KBM-7 (cell line): ENCODE measurements at regions not wholly inside any gene's neighbourhood (a gene's known extent, or its start where the extent isn't known, plus 50 kb on each side); places are given as distances from the start of the nearest gene placed in this dataset.
"Not testable (repeated sequence)": the region's sequence is repeated elsewhere in the genome, so short reads cannot be mapped to it uniquely, and the experiment has no call there.

Experiments
- DNase-seq: peaks from one replicate; pipeline ENCODE4 v3.0.0-alpha.2; 2015
- in situ Hi-C: fragments of 300-500 bp; cut with MboI; formaldehyde crosslinking; loops from 2 replicates; pipeline ENCODE4 v1.14.3; 2020; ENCODE audit warnings: low sequenced_read_pairs, low pct_unique_long_range_greater_than_20kb, mixed read lengths

DNA sequence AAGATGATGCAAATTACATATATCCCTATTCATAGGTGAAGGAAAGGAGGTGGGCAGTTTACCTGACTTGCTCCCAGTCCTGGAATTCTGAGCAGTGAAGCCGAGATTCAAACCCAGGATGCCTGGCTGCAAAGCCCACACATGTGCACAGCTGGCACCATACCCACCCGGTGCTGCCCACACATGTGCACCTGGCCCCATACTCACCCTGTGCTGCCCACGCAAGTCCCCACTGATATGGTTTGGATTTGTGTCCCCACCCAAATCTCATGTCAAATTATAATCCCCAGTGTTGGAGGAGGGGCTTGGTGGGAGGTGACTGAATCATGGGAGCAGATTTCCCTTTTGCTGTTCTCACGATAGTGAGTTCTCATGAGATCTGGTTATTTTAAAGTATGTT lies 179.2 kb upstream of the C14orf180 start:
- in situ Hi-C loops = no loop called here
- no peak for DNase-seq

DNA sequence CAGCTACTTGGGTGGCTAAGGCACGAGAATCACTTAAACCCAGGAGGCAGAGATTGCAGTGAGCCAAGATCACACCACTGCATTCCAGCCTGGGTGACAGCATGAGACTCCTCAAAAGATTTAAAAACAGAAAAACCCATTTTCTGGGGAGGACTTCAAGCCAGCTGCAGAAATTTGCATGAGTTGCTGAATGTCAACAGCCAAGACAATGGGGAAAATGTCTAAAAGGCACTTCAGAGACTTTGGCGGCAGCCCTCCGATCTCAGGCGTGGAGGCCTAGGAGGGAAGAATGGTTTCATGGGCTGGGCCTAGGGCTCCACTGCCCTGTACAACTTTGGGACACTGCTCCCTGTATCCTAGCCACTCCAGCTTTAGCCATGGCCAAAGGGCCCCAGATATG lies 177.8 kb upstream of the C14orf180 start:
- DNase-seq = no peak
- in situ Hi-C loops = no loop called here

DNA sequence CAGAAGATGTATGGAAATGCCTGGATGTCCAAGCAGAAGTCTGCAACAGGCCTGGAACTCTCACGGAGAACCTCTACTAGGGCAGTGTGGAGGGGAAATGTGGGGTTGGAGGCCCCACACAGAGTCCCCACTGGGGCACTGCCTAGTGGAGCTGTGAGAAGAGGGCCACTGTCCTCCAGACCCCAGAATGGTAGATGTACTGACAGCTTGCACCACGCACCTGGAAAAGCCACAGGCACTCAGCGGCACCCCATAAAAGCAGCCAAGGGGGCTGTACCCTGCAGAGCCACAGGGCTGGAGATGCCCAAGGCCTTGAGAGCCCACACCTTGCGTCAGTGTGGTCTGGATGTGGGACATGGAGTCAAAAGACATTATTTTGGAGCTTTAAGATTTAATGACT lies 177.3 kb upstream of the C14orf180 start:
- DNase-seq, in situ Hi-C loops: not testable (repeated sequence)

DNA sequence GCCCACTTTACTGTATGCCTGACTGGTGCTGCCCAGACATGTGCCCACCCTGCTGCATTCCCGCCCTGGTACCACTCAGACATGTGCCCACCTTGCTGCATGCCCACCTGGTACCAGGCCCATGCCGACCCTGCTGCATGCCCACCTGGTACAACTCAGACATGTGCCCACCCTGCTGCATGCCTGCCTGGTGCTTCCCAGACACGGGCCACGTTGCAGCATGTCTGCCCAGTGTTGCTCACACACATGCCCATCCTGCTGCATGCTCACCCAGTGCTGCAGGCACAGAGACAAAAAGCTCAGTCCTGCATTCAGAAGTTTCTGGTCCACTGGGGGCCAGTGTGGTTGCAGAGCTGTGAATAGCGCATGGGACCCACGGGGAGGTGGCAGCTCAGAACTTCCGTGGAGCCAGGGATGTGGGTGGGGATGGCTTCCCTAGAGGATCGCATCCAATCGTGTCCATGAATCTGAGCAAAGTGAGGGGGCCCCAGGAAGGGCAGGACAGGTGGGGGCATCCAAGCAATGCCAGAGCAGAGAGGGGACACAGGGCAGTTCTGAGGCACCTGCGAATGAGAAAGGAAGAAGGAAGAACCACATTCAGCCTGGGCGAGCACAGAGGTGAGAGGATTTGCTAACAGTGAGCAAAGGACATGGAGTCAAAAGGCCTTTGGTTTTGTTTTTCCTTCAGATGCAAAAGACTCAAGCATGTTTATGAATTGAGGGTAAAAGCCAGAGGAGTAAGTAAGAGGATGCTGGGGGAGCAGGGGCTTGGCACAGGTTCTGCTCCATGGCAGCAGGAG lies 175.9 kb upstream of the C14orf180 start:
- in situ Hi-C loops = no loop called here
- no peak for DNase-seq

DNA sequence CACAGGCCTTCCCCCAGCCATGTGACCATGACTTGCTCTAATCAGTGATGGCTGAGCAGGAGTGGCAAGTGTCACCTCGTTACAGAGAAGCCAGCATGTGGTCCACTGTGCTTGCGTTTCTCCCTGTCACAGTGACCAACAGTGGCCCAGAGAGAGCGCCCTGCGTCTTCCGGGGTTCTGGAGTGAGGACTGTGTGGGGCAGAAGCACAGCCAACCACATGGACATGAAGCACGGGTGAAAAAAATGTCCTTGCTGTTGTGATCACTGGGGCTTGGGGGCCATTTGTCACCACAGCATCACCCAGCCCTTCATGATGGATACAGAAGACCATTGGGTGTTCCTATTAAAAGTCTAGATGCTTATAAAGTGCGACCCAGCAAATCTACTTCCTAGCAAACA lies 174.6 kb upstream of the C14orf180 start:
- in situ Hi-C loops = no loop called here
- DNase-seq = no peak

DNA sequence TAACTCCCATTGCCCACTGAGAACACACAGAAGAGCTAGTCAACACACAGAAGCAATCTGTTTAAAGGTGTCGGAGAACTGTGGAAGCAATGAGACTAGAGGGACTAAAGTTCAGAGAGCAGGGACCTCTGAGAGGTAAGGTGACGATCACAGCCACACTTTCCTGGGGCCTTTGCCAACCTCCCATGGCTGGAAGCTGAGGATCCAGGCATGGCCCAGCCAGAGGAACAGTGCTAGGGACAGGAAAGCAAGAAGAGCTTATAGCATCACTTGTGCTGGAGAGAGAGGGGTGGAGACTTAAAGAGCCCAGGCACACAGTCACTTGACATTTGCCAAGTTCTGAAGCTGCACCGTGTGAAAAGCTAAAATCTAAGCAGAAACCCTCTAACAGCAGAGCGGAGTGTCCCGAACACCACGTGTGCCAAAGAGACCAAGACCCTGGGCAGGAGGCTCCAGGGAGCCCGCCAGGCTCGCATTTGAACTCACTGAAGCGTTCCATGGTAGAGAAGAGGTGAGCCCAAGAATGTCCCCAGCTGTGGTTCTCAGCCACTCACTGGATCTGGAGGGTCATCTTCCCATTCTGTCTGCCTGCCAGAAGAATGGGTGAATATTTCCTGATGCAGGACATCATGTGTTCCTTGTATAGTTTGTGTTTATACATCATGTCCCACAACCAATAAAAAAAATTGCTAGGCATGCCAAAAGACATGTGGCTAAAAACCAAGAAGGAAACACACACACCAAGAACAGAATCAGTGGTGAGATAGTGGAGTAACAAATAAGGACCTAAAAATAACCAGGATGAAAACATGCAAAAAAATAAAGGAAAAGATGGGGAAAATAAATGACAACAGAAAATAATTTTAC lies 174.0 kb upstream of the C14orf180 start:
- in situ Hi-C loops = no loop called here
- DNase-seq = no peak

DNA sequence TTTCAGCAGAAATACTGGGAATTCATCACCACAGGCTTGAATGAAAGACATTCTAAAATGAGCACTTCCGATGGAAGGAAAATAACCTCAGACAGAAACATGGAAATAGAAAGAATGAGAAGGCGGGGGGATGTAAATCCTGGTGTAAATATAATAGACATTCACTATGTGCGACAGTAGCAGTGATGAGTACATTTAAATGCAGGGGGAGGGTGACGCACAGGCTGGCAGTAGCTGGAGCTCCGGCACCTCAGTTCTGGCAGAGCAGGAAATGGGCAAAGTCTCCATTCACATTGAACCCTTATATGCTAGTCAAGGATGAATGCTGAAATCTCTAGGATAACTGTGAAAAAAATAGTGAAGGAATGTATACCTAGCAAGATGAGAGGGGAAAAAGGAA lies 172.7 kb upstream of the C14orf180 start:
- in situ Hi-C loops = no loop called here
- no peak for DNase-seq

DNA sequence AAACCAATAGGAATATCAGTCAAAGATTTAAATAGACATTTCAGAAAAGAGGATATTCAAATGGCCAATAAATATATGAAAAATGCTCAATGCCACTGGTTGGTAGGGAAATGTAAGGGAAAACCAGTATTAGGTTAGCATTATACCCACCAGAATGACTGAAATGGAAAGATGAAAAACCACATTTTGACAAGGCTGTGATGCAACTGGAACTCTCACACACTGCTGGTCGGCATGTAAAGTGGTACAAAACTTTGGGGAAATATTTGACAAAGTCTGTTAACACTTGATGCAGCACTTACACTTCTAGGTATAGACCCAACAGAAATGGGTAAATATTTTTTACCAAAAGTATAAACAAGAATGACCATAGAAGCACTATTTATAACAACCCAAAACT lies 163.2 kb upstream of the C14orf180 start:
- no peak for DNase-seq
- in situ Hi-C loops = no loop called here

DNA sequence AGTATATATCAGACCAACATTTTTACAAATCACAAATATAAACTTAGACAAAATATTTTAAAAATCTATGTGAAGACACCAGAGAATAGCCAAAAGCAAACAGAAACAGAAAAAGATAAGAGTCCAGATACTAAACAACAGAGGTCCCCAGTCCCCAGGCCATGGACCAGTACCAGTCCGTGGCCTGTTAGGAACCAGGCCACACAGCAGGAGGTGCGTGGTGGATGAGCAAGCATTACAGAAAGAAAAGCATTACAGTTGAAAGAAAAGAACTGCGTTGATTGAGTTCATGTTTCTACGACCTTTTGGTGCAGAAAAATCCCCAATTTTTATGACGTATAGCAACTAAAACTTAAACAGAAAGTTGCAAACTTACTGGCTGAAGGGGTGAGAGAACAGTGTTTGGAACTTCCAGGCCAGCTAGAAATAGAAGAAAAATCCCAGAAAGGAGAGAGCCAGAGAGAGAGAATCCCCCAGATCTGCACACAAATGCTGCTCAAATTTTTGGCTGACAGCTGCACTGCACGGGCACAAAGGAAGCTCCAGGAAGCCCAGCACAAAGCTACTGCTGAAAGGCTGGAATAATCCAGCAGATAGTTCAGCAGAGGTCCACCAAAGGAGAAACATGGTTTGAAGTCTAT lies 159.6 kb upstream of the C14orf180 start:
- no peak for DNase-seq
- in situ Hi-C loops = no loop called here

DNA sequence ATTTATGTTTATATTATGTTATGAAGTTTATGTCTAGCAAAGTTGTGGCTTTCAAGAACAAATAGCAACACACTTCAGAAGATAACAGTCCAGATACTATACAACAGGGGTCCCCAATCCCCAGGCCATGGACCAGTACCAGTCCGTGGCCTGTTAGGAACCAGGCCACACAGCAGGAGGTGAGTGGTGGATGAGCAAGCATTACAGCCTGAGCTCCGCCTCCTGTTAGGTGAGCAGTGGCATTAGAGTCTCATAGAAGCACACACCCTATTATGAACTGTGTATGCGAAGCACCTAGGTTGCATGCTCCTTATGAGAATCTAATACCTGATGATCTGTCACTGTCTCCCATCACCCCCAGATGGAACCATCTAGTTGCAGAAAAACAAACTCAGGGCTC lies 159.0 kb upstream of the C14orf180 start:
- DNase-seq, in situ Hi-C loops: not testable (repeated sequence)

DNA sequence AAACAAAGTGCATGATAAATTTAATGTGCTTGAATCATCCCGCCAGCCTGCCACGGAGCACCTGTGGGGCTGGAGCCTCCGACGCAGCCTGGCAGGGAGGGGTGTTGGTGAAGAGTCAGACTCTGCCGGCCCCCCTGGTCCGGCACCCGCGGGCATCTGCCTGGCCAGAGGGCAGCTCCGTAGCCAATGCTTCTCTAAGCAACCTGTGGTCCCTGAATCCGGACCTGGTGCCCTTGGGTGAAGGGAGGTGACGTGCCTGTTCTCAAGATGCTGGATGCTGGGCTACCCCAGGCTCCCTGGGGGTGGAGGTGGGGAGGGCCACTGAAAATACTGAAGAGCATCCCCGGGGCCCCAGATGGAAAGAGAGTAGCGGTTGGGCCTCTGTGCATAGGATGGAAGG lies 158.6 kb upstream of the C14orf180 start:
- in situ Hi-C loops = no loop called here
- DNase-seq = no peak

DNA sequence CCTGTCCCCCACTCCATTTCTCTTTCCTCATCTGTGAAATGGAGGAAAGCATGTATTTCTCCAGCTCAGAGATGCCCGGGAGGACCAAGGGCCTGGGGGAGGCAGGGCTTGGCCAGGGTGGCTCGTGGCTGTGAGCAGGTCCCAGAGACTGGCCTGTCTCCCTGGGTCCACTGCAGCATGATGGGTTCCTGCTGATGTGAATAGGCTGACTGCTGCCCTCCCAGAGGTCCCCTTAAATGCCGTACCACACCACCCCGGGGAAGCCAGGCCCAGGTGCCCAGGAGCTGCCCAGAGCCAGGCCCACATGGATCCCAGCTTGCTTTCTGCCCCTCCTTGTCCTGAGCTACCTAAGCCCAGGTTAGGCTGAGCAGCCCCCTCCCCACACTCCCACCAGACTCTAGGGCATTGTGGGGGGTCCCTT lies 158.2 kb upstream of the C14orf180 start:
- in situ Hi-C loops = no loop called here
- DNase-seq = no peak

DNA sequence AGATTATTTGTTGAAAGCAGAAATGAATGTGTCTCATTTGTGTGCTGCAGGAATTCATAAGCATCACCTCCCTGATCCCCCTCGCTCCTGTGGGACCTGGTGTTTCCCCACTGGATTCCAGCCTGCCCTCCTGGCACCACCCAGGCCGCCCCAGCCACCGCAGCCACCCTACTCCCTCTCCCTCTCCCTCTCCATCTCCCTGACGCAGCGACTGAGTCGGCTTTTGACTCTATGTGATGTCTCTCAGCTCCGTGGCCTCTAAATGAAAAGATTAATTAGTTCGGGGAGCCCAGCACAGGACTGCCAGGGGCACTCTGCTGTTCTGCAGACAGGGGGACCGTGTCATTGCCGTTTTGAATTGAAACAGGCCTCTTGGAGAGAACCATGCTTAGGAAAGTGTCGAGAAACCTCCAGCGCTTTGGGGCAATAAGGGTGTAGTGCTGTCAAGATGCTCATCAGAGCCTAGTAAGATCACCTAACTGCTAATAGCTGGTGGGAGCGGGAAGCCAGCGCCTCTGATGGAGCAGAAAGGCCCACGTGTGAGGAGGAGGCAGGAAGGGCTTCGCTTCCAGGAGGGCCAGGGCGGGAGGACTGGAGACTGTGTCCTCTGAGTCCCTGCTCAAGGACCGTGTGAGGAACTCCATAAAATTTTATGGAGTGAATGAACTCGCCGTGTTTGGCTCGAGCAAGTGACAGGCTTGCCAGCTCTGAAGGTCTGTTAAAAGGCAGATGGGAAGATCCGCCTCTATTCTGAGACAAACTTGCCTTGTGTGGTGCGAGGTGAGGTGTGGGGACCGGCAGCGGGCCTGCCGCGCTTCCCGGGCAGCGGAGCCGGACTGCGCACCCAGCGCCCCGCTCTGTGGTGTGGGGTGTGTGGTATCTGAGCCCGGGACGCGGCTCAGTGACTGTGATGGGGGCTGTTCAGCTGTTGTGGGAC lies 157.4 kb upstream of the C14orf180 start:
- in situ Hi-C loops = no loop called here
- no peak for DNase-seq

DNA sequence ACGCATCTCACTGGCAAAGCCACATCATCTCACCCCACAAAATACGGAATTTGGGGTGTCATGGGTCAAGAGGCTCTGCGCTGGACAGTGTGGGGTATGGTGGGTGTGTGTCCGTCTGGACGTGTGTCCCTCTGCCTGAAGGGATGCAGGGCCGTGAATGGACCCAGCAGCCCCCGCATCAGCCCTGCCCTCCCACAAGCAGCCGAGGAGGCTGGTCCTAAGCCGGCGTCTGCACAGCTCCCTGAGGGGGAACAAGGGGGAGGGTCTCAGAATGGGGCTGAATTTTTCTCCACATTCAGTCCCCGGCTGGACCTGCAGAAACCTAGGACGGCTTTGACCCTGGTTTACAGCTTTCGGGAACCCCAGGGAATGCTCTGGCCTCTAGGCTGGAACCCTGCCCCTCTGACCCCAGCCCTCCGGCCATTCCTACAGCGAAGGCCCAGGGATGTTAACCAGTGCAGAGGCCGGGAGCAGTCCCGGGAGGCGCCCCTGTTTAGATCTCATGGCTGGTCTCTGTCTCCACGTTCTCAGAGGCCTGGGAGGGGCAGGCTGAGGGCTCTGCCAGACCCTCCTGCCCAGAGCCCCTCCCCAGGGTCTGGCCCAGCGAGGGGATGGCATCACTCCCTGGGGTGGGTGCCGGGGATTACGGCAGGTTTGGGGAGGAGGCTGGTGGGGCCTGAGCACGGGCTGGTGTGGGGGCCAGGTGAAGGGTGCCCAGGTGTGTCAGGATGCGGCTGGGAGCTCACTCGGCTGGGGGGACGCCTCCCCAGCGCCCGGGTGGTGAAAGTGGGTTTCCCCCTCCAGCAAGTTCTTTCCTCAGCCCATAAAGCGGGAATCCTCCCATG lies 156.5 kb upstream of the C14orf180 start:
- in situ Hi-C loops = no loop called here
- DNase-seq = no peak

DNA sequence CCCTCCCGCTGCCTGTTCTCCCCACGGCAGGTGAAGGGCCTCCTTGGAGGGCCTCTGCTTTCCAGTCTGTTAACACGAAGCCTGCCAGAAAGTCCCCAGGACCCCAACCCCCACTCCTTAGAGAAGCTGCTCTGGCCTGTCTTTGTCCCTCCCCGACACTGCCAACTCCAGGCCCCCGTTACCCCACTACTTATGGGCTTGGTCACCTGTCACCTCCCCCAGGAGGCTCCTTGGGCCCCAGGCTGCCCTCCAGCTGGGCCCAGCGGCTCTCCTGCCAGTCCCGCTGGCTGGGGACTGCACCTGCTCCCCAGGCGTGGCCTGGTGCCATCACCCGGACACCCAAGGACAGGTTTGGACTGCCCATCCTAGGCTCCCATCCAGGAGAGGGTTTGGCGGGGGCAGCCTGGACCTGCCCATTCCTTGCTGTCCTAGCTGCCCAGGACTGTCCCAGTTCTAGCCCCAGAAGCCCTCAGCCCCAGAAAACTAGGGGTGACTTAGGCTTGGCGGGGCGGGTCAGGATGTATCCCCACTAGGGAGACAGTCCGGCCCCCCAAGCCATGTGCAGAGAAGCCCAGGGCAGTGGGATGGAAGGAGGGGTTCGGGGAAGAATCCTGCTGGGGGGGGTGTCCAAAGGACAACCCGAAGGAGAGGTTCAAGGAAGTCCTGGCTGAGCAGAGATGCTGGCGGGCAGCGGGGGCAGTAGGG lies 155.7 kb upstream of the C14orf180 start:
- in situ Hi-C loops = no loop called here
- no peak for DNase-seq

DNA sequence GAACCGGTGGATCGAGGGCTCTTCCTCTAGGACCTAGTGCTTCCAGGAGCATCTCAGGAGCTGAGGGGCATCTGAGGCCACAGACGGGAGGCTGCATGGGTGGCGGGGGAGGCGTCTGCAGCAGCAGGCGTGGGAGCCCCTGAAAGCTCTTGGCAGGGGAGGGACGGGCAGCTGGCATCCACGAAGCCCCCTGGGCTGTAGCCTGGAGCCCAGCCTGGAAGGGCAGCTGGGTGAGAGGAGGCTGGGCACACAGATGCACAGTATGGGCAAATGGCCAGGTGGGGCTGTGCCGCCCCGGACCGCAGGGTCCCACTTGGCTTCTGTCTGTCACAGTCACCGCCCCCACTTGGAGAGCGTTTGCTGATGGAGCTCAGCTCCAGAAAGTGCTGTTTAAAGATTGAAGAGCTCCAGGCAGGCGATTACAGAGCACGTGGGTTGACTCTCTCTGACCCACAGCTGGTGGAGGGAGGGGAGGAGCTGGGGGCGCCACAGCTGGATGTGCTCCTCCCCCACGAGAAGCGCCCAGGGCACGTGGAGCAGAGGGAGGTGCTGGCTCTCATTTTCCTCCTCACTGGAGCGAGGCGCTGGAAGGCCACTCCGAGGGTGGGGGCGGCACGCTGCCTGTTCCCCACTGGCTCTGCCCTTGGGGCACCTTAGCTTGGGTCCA lies 155.0 kb upstream of the C14orf180 start:
- DNase-seq = no peak
- in situ Hi-C loops = no loop called here

DNA sequence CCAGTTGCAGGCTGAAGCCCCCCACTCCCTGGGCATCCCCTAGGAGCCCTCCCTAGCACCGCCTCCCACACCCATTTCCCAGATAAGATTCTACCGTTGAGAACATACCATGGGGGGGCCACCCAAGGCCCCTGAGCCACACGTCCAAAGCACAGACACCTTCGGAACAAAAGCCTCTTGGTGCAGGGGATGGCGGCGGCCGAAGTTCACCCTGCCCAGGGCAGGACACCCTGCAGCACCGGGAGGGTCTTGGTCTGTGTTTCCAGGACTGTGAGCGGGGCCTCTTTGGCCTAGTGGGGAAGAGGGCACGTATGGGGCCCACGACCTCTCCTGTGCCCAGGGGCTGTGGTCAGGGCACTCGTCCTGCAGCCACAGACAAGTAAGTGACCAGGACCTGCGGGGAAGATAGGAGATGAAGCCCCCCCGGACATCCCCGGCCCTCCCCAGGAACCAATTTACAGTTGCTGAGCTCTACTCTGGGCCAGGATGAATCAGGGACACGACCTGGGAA lies 154.3 kb upstream of the C14orf180 start:
- in situ Hi-C loops = no loop called here
- no peak for DNase-seq
